DMS153 treated with DMSO at 0.1 percent for 48 hours (cell line): ENCODE measurements at regions not wholly inside any gene's neighbourhood (a gene's known extent, or its start where the extent isn't known, plus 50 kb on each side); places are given as distances from the start of the nearest gene placed in this dataset.
"Not testable (repeated sequence)": the region's sequence is repeated elsewhere in the genome, so short reads cannot be mapped to it uniquely, and the experiment has no call there.

Source experiments
- DNase-seq: peaks from one replicate; lab custom pipeline; 2025; ENCODE audit not compliant: unreplicated experiment; lab: John Stamatoyannopoulos, UW

- DNase-seq, result no peak
Measured at GRCh38 chr3:76311941-76312340, 526.6 kb upstream of the ZNF717 start.

GRCh38 chr3:76315906-76316305 is 530.6 kb upstream of the ZNF717 start:
- DNase-seq, result not testable (repeated sequence)

GRCh38 chr3:76321614-76322013 is 536.3 kb upstream of the ZNF717 start:
- DNase-seq, result no peak

- no peak for DNase-seq
Measured at GRCh38 chr3:76324101-76324500, 538.8 kb upstream of the ZNF717 start.

GRCh38 chr3:76345878-76346277 is 560.5 kb upstream of the ZNF717 start:
- no peak for DNase-seq

- no peak for DNase-seq
Measured at GRCh38 chr3:76346690-76347089, 561.3 kb upstream of the ZNF717 start.

GRCh38 chr3:76349715-76350480 is 564.5 kb upstream of the ZNF717 start:
- DNase-seq, result no peak

GRCh38 chr3:76352051-76352450 is 566.7 kb upstream of the ZNF717 start:
- no peak for DNase-seq

GRCh38 chr3:76352511-76353284 is 567.3 kb upstream of the ZNF717 start:
- no peak for DNase-seq

- no peak for DNase-seq
Measured at GRCh38 chr3:76353683-76354082, 568.3 kb upstream of the ZNF717 start.

- no peak for DNase-seq
Measured at GRCh38 chr3:76361010-76361409, 575.7 kb upstream of the ZNF717 start.

GRCh38 chr3:76362643-76363042 is 577.3 kb upstream of the ZNF717 start:
- DNase-seq, result no peak

- DNase-seq, result no peak
Measured at GRCh38 chr3:76365275-76365674, 579.9 kb upstream of the ZNF717 start.

GRCh38 chr3:76367281-76367680 is 581.9 kb upstream of the ZNF717 start:
- DNase-seq, result no peak

- DNase-seq, result no peak
Measured at GRCh38 chr3:76369170-76369569, 583.8 kb upstream of the ZNF717 start.

- no peak for DNase-seq
Measured at GRCh38 chr3:76370749-76371520, 585.6 kb upstream of the ZNF717 start.

- no peak for DNase-seq
Measured at GRCh38 chr3:76372497-76372896, 587.1 kb upstream of the ZNF717 start.

GRCh38 chr3:76377074-76377473 is 591.7 kb upstream of the ZNF717 start:
- no peak for DNase-seq

GRCh38 chr3:76378789-76379188 is 593.4 kb upstream of the ZNF717 start:
- no peak for DNase-seq

- no peak for DNase-seq
Measured at GRCh38 chr3:76383781-76384180, 598.4 kb upstream of the ZNF717 start.

- DNase-seq, result no peak
Measured at GRCh38 chr3:76387000-76387399, 601.7 kb upstream of the ZNF717 start.

GRCh38 chr3:76400141-76400540 is 614.8 kb upstream of the ZNF717 start:
- no peak for DNase-seq
